OCI-LY7 (cell line): ENCODE measurements at regions not wholly inside any gene's neighbourhood (a gene's known extent, or its start where the extent isn't known, plus 50 kb on each side); places are given as distances from the start of the nearest gene placed in this dataset.

Source experiments
- CTCF ChIP-seq: fragments of 200-600 bp; sonication (generic); conservative IDR thresholded peaks from 2 replicates; pipeline ENCODE4 v1.5.1; 2014; ENCODE audit warnings: mild to moderate bottlenecking, antibody characterized with exemption, low read length, moderate library complexity, mixed read lengths
- EZH2phosphoT487 ChIP-seq: fragments of 200-600 bp; sonication (generic); IDR thresholded peaks from 2 replicates; pipeline ENCODE4 v1.6.1; 2018; ENCODE audit warnings: low read depth, borderline replicate concordance, mild to moderate bottlenecking, mixed run types, antibody characterized with exemption, low read length, moderate library complexity, mixed read lengths

GRCh38 chr11:115616971-115617370 lies 112.8 kb upstream of the CADM1 start:
- TF ChIP-seq CTCF (no peak), EZH2phosphoT487 (no peak)
